ENCODE measurements at regions not wholly inside any gene's neighbourhood (a gene's known extent, or its start where the extent isn't known, plus 50 kb on each side); places are given as distances from the start of the nearest gene placed in this dataset.

GRCh38 chr5:4704951-4705350 lies 435.2 kb upstream of the ADAMTS16 start:
- DNase-seq (ENCODE audit: low spot score), result no peak
- TF ChIP-seq CTCF (IDR thresholded peaks at IDR 0.05; ENCODE audit: extremely low read depth, missing control alignments), result no peak

GRCh38 chr5:4716781-4717180 lies 423.3 kb upstream of the ADAMTS16 start:
- no peak for DNase-seq (ENCODE audit: low spot score)
- no peak for TF ChIP-seq CTCF (IDR thresholded peaks at IDR 0.05; ENCODE audit: extremely low read depth, missing control alignments)

- no peak for TF ChIP-seq CTCF (IDR thresholded peaks at IDR 0.05; ENCODE audit: extremely low read depth, missing control alignments)
- DNase-seq (ENCODE audit: low spot score), result no peak
Measured at GRCh38 chr5:4717446-4717845, 422.7 kb upstream of the ADAMTS16 start.

- TF ChIP-seq CTCF (IDR thresholded peaks at IDR 0.05; ENCODE audit: extremely low read depth, missing control alignments), result no peak
- DNase-seq (ENCODE audit: low spot score), result no peak
Measured at GRCh38 chr5:4720831-4721230, 419.3 kb upstream of the ADAMTS16 start.

- DNase-seq (ENCODE audit: low spot score), result no peak
- no peak for TF ChIP-seq CTCF (IDR thresholded peaks at IDR 0.05; ENCODE audit: extremely low read depth, missing control alignments)
Measured at GRCh38 chr5:4722886-4723285, 417.2 kb upstream of the ADAMTS16 start.

- no peak for DNase-seq (ENCODE audit: low spot score)
- no peak for TF ChIP-seq CTCF (IDR thresholded peaks at IDR 0.05; ENCODE audit: extremely low read depth, missing control alignments)
Measured at GRCh38 chr5:4725594-4725993, 414.5 kb upstream of the ADAMTS16 start.

GRCh38 chr5:4730279-4730678 lies 409.9 kb upstream of the ADAMTS16 start:
- TF ChIP-seq CTCF (IDR thresholded peaks at IDR 0.05; ENCODE audit: extremely low read depth, missing control alignments), result no peak
- DNase-seq (ENCODE audit: low spot score), result no peak

Data from GM20000 (cell line).